Osteocyte (in vitro differentiated cells): ENCODE measurements at regions not wholly inside any gene's neighbourhood (a gene's known extent, or its start where the extent isn't known, plus 50 kb on each side); places are given as distances from the start of the nearest gene placed in this dataset.

Experiments used
- DNase-seq: peaks from one replicate; pipeline ENCODE4 v3.0.0; 2021; ENCODE audit warnings: mixed read lengths; ENCODE audit not compliant: unreplicated experiment; ENCODE audit errors: extremely low spot score
- H3K27ac Mint-ChIP-seq: one replicate; pipeline ENCODE4 v1.8.0; 2021; ENCODE audit warnings: mild to moderate bottlenecking, mixed read lengths; ENCODE audit not compliant: unreplicated experiment
- H3K27me3 Mint-ChIP-seq: one replicate; pipeline ENCODE4 v1.8.0; 2021; ENCODE audit warnings: mixed read lengths; ENCODE audit not compliant: unreplicated experiment
- H3K36me3 Mint-ChIP-seq: one replicate; pipeline ENCODE4 v1.8.0; 2021; ENCODE audit warnings: mixed read lengths; ENCODE audit not compliant: unreplicated experiment
- H3K4me1 Mint-ChIP-seq: one replicate; pipeline ENCODE4 v1.8.0; 2021; ENCODE audit warnings: mixed read lengths; ENCODE audit not compliant: unreplicated experiment
- H3K4me3 Mint-ChIP-seq: one replicate; pipeline ENCODE4 v1.8.0; 2021; ENCODE audit warnings: mild to moderate bottlenecking, moderate library complexity, mixed read lengths; ENCODE audit not compliant: unreplicated experiment
- H3K9me3 Mint-ChIP-seq: one replicate; pipeline ENCODE4 v1.8.0; 2021; ENCODE audit warnings: mixed read lengths; ENCODE audit not compliant: unreplicated experiment
- TF ChIP-seq, protein P1 (sequence below): fragments of 200-600 bp; sonication (generic); IDR thresholded peaks from 2 replicates; pipeline ENCODE4 v1.5.0; 2021; ENCODE audit warnings: antibody characterized with exemption, mild to moderate bottlenecking, moderate library complexity

DNA sequence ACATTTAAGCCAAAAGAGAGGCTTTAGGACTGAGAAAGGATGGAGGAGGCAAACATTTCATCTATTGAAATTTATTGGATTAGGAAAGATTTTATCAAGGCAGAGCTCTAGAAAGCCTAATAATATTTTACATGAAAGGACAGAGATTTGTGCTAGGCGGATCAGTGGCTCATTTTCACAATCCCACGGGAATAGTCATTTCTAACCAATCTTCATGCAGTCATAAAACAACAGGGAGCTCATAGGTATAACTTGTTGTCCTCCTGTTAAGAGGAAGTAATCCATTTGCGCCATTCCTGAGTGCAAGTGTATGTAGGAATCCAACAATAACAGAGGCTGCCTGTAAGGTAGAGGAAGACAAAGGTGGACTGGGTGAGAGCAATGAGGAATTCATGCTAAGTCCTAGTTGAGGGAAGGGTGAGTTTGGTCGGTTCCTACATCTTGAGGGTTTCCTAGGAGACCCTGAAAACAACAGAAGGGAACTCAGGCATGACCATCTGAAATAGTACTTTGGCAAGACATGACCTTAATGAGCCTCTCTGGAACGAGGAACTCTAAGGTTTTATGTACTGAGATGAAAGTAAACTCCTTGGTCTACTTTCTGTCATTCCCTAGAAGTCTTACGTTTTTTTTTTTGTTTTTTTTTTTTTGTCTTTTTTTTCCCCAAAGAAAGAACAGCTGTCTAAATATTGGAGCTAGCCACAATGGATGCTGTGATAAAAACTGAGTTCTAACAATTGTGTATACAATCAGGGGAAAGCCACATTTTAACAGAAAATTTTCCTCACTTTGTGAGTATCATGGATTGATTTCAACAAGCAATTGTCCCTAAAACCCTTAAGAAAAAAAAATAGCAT, 89.7 kb downstream of the GEMIN8 start:
- Mint-ChIP-seq H3K27me3 (peaks cover 8% of the 10 kb centered on the region), H3K27ac (no peak overlapping the region), H3K4me1 (peaks cover 17% of the 10 kb centered on the region)

DNA sequence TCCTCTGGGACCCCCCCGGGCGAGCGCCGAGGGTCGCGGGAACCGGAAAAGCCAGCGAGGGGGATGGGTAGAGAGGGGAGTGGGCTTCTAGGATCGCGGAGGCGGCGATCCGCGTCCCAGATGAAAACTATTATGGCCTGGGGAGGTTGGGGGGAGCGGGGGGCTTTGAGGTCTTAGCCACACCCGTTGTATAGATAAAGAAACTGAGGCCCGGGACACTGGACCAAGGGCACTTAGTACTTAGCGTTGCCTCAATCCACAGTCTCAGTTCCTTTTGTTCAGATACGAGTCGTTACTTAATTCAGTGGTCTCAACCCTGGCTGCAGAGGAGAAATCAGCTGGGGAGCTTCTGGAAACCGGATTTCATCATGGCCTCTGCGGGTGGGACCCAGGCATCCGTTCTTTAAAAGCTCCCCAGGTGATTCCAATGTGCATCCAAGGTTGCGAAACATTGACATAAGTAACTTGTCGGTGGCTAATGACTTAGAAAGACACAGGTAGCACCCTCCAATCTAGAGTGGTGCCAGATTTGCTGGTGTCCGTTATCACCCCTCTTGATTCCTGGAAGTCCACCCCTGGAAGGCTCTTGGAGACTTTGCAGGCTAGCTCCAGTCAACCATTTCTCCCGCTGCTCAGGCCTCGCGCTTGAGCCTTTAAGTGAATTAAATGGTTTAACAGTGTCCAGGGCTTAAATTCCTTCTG, 90.7 kb downstream of the GEMIN8 start:
- DNase-seq: no peak
- no peak overlapping the region for H3K27ac Mint-ChIP-seq

More for the DNA sequence above, 89.7 kb downstream of the GEMIN8 start:
- no peak for DNase-seq
- H3K36me3 Mint-ChIP-seq: no peaks in the 10 kb centered on the region
- no peak overlapping the region for H3K4me3 Mint-ChIP-seq
- no peaks in the 10 kb centered on the region for H3K9me3 Mint-ChIP-seq
- TF ChIP-seq, protein P1, sequence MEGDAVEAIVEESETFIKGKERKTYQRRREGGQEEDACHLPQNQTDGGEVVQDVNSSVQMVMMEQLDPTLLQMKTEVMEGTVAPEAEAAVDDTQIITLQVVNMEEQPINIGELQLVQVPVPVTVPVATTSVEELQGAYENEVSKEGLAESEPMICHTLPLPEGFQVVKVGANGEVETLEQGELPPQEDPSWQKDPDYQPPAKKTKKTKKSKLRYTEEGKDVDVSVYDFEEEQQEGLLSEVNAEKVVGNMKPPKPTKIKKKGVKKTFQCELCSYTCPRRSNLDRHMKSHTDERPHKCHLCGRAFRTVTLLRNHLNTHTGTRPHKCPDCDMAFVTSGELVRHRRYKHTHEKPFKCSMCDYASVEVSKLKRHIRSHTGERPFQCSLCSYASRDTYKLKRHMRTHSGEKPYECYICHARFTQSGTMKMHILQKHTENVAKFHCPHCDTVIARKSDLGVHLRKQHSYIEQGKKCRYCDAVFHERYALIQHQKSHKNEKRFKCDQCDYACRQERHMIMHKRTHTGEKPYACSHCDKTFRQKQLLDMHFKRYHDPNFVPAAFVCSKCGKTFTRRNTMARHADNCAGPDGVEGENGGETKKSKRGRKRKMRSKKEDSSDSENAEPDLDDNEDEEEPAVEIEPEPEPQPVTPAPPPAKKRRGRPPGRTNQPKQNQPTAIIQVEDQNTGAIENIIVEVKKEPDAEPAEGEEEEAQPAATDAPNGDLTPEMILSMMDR: no peak

DNA sequence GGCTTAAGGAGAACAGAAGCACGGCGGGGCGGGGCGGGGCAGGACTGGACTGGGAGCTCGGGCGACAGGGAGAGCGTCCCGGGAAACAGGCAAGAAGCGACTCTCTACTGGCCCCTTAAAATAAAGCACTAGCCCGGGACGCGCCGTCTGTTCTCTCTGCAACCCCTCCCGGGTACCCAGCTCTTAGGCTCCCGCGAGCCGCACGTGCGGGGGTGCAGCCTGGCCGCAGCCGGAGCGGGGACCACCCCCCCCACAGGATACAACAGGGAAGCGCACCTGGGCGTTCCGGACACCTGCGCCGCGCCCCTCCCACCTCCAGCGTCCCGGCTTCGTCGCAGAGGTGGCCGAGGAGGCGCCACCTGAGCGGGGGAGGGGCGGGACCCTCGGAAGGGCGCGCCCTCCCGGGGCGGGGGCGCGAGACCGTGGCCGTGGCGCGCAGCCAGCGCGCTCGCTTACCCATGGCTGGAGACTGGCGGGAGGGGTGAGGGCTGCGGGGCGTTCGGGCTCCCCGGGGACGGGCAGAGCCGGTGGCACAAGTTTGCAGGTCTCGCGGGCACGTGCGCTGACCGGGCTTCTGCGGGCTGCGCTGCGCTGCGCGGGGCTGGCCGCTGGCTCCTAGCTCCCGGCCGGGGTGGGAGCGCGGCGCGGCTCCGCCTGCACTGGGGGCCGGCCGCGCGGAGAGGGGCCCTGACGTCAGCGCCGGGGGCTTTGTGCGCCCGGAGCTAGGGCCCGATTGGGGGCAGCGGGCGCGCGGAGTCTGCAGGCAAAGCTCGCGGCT, 91.5 kb downstream of the GEMIN8 start:
- H3K9me3 Mint-ChIP-seq: no peaks in the 10 kb centered on the region
- H3K36me3 Mint-ChIP-seq: no peaks in the 10 kb centered on the region
- H3K4me3 Mint-ChIP-seq: peak overlapping the region; percentile 77
- H3K27me3 Mint-ChIP-seq: peaks cover 8% of the 10 kb centered on the region
- H3K27ac Mint-ChIP-seq: no peak overlapping the region
- peaks cover 17% of the 10 kb centered on the region for H3K4me1 Mint-ChIP-seq
- DNase-seq: no peak
- TF ChIP-seq, protein P1: no peak

More for the DNA sequence above, 90.7 kb downstream of the GEMIN8 start:
- Mint-ChIP-seq H3K9me3 (no peaks in the 10 kb centered on the region), H3K4me3 (peak overlapping the region; percentile 59), H3K36me3 (no peaks in the 10 kb centered on the region), H3K27me3 (peaks cover 8% of the 10 kb centered on the region), H3K4me1 (peaks cover 17% of the 10 kb centered on the region)
- TF ChIP-seq, protein P1: no peak

DNA sequence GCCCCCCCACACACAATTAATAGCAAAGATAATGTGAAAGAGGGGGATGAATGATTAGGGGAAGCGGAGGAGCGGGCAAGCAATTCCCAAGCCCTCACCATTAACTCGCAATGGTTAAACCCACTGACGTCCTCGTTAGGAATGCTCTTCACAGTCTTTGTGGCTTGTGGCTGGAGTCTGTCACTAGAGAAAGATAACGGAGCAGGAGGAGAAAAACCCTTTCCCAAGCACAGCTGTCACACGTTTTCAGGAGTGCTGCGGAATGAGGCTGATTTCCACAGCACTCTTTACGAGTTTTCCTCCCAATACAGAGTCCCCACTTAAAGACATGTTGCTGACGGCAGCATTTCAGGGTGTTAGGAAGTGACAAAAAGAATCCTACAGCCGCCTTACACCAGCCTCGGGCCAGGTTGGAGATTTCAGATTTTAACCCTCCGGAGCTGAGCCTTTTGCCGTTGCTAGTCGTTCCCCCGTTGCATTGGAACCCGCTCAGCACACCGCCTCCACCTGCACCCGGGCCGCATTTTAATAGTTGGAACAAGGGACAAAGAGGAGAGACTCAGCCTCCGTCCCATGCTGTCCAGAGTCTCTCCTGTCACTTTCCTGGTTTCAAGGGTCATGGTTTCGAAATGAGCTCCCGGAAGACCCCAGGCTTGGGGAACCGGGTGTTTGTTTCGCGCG, 92.2 kb downstream of the GEMIN8 start:
- Mint-ChIP-seq H3K4me3 (peak overlapping the region; percentile 77), H3K36me3 (no peaks in the 10 kb centered on the region), H3K9me3 (no peaks in the 10 kb centered on the region), H3K4me1 (peaks cover 17% of the 10 kb centered on the region), H3K27me3 (peaks cover 8% of the 10 kb centered on the region), H3K27ac (no peak overlapping the region)
- TF ChIP-seq, protein P1: no peak
- DNase-seq: no peak
